ENCODE measurements at regions not wholly inside any gene's neighbourhood (a gene's known extent, or its start where the extent isn't known, plus 50 kb on each side); places are given as distances from the start of the nearest gene placed in this dataset.

DNA sequence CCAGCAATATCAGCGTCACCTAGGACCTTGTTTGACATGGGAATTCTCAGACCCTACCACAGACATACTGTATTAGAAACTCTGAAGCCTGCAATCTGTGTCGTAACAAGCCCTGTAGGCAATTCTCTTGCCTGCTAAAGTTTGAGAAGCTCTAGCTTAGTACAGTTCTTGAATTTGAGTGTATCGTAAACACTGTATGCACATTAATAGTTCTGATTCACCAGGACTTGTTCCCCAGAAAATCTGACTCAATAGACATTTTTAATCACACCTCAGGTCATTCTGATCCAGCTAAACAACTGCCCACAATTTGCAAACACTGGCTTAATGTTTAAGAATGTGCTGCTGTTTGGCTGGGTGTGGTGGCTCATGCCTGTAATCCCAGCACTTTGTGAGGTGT, 414.3 kb downstream of the TFAP2A start:
- TF ChIP-seq, protein P1, sequence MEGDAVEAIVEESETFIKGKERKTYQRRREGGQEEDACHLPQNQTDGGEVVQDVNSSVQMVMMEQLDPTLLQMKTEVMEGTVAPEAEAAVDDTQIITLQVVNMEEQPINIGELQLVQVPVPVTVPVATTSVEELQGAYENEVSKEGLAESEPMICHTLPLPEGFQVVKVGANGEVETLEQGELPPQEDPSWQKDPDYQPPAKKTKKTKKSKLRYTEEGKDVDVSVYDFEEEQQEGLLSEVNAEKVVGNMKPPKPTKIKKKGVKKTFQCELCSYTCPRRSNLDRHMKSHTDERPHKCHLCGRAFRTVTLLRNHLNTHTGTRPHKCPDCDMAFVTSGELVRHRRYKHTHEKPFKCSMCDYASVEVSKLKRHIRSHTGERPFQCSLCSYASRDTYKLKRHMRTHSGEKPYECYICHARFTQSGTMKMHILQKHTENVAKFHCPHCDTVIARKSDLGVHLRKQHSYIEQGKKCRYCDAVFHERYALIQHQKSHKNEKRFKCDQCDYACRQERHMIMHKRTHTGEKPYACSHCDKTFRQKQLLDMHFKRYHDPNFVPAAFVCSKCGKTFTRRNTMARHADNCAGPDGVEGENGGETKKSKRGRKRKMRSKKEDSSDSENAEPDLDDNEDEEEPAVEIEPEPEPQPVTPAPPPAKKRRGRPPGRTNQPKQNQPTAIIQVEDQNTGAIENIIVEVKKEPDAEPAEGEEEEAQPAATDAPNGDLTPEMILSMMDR (IDR thresholded peaks at IDR 0.05): no peak
- TF ChIP-seq POLR2A (IDR thresholded peaks at IDR 0.05): no peak
- no peak overlapping the region for H3K27ac ChIP-seq
- no peak overlapping the region for H3K4me3 ChIP-seq
- DNase-seq: no peak
- no peaks in the 10 kb centered on the region for H3K4me1 ChIP-seq (replicated peaks in 1 of 2)
- 74 to 83% (median 78%) methylated on average over 3 of the region's 3 CpGs for WGBS, 4 donors
- no peaks in the 10 kb centered on the region for H3K9me3 ChIP-seq (replicated peaks in 1 of 3)
- intact Hi-C loops (cut with DNase I): no loop called here
- no peaks in the 10 kb centered on the region for H3K36me3 ChIP-seq (replicated peaks in 1 of 2)
- no peaks in the 10 kb centered on the region for H3K27me3 ChIP-seq

GRCh38 chr6:9999796-10000195, 415.1 kb downstream of the TFAP2A start:
- no peaks in the 10 kb centered on the region for H3K27me3 ChIP-seq
- H3K36me3 ChIP-seq (replicated peaks in 1 of 2): no peaks in the 10 kb centered on the region
- 56 to 71% (median 66%) methylated on average over 3 of the region's 3 CpGs for WGBS, 4 donors
- no peak overlapping the region for H3K27ac ChIP-seq
- intact Hi-C loops (cut with DNase I): no loop called here
- TF ChIP-seq, protein P1 (IDR thresholded peaks at IDR 0.05): no peak
- no peak for TF ChIP-seq POLR2A (IDR thresholded peaks at IDR 0.05)
- H3K4me3 ChIP-seq: no peak overlapping the region
- no peaks in the 10 kb centered on the region for H3K4me1 ChIP-seq (replicated peaks in 1 of 2)
- no peak for DNase-seq
- H3K9me3 ChIP-seq (replicated peaks in 1 of 3): no peaks in the 10 kb centered on the region

- TF ChIP-seq POLR2A (IDR thresholded peaks at IDR 0.05): no peak
- TF ChIP-seq, protein P1 (IDR thresholded peaks at IDR 0.05): no peak
- Histone ChIP-seq H3K27ac (no peak overlapping the region), H3K27me3 (no peaks in the 10 kb centered on the region), H3K4me3 (no peak overlapping the region), H3K4me1 (replicated peaks in 1 of 2) (no peaks in the 10 kb centered on the region), H3K36me3 (replicated peaks in 1 of 2) (no peaks in the 10 kb centered on the region), H3K9me3 (replicated peaks in 1 of 3) (no peaks in the 10 kb centered on the region)
- DNase-seq: no peak
- WGBS, 4 donors: 49 to 60% (median 57%) methylated on average over 2 of the region's 2 CpGs
- intact Hi-C loops (cut with DNase I): no loop called here
Measured at GRCh38 chr6:9986273-9986672, 428.6 kb downstream of the TFAP2A start.

GRCh38 chr6:9985481-9985880, 429.4 kb downstream of the TFAP2A start:
- H3K4me1 ChIP-seq (replicated peaks in 1 of 2): no peaks in the 10 kb centered on the region
- no peak for DNase-seq
- no peak overlapping the region for H3K27ac ChIP-seq
- H3K9me3 ChIP-seq (replicated peaks in 1 of 3): no peaks in the 10 kb centered on the region
- no peak for TF ChIP-seq POLR2A (IDR thresholded peaks at IDR 0.05)
- TF ChIP-seq, protein P1 (IDR thresholded peaks at IDR 0.05): no peak
- no peaks in the 10 kb centered on the region for H3K27me3 ChIP-seq
- intact Hi-C loops (cut with DNase I): no loop called here
- no peaks in the 10 kb centered on the region for H3K36me3 ChIP-seq (replicated peaks in 1 of 2)
- H3K4me3 ChIP-seq: no peak overlapping the region
